ENCODE measurements at regions not wholly inside any gene's neighbourhood (a gene's known extent, or its start where the extent isn't known, plus 50 kb on each side); places are given as distances from the start of the nearest gene placed in this dataset.
"Not testable (repeated sequence)": the region's sequence is repeated elsewhere in the genome, so short reads cannot be mapped to it uniquely, and the experiment has no call there.

DNA sequence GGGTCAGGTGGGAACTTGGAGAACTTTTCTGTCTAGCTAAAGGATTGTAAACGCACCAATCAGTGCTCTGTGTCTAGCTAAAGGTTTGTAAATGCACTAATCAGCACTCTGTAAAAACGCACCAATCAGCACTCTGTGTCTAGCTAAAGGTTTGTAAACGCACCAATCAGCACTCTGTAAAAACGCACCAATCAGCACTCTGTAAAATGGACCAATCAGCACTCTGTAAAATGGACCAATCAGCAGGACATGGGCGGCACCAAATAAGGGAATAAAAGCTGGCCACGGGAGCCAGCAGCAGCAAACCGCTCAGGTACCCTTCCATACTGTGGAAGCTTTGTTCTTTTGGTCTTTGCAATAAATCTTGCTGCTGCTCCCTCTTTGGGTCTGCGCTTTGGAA lies 108.0 kb upstream of the MEGF10 start:
- TF ChIP-seq CTCF, POLR2A (IDR thresholded peaks at IDR 0.05): not testable (repeated sequence)
